PFSK-1 (cell line): ENCODE measurements at regions not wholly inside any gene's neighbourhood (a gene's known extent, or its start where the extent isn't known, plus 50 kb on each side); places are given as distances from the start of the nearest gene placed in this dataset.

Experiments used
- FOXP2 ChIP-seq: optimal IDR thresholded peaks from 2 replicates; pipeline ENCODE3; 2011; ENCODE audit warnings: borderline replicate concordance, control low read depth, inconsistent platforms; ENCODE audit not compliant: insufficient read depth; ENCODE audit errors: extremely low read length, extremely low read depth
- POLR2AphosphoS5 ChIP-seq: IDR thresholded peaks from 2 replicates; pipeline ENCODE4 v1.6.1; 2012; ENCODE audit warnings: low read depth, mild to moderate bottlenecking, control low read depth, low read length, moderate library complexity
- REST ChIP-seq, 2 experiments: IDR thresholded peaks; 2 replicates each; pipeline versions ENCODE4 v1.6.1 to v1.8.0; 2011 to 2012; ENCODE audit warnings: low read depth in 2 of 2, low read length in 2 of 2, control low read depth in 1 of 2, inconsistent platforms in 1 of 2, mild to moderate bottlenecking in 1 of 2, moderate library complexity in 1 of 2; ENCODE audit not compliant: insufficient read depth in 1 of 2
- SIN3A ChIP-seq: IDR thresholded peaks from 2 replicates; pipeline ENCODE4 v1.6.1; 2012; ENCODE audit warnings: mild to moderate bottlenecking, low read length, moderate library complexity, borderline replicate concordance; ENCODE audit not compliant: insufficient read depth
- TAF1 ChIP-seq: IDR thresholded peaks from 2 replicates; pipeline ENCODE4 v1.6.1; 2012; ENCODE audit warnings: low read length, control low read depth, borderline replicate concordance; ENCODE audit not compliant: insufficient read depth

DNA sequence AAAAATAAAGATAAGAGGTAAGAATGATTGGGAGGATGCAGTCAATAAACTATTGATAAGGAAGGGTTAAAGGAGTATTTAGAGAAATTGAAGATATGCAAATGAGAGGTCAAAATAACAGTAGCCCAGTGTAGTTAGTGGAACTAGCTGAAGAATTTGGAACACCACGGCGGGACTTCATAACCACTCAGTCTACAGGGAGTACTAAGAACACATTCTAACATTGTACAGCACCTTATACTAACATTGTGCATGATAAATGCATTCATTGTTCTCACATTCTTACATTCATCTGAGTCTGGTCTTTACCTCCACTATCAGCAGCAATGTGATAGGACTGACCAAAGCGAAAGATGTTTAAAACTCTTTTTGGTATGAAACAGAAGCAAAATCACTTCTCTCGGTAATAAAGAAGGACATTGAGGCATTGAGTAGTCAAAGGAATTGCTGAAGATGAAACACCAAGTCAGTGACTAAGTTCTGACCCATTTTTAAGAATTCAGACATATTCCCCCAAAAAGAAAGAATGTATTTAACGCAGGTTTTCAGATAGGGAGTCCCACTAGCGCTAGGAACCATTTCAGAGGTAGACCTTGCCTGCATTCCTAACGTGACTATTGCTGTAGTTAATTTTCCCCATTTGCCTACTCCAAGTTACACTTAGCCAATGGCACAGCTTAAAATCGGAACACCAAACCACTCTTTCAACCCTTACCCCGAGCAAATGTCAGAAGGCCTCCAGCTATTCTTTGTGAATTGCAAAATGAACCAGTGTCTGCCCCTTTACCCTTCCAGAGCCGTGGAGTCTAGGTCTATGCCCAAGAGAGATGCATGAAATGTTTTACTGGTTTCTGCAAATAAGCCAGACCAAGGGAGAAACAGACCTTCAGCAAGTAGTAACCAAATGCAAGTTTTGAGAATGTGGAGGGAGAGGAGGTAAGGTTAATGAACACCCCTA is 108.8 kb upstream of the IRF2BP2 start:
- no peak for TF ChIP-seq REST (IDR thresholded peaks at IDR 0.05; ENCODE audit: insufficient read depth in 1 of 2, low read depth in 2 of 2, low read length in 2 of 2)

DNA sequence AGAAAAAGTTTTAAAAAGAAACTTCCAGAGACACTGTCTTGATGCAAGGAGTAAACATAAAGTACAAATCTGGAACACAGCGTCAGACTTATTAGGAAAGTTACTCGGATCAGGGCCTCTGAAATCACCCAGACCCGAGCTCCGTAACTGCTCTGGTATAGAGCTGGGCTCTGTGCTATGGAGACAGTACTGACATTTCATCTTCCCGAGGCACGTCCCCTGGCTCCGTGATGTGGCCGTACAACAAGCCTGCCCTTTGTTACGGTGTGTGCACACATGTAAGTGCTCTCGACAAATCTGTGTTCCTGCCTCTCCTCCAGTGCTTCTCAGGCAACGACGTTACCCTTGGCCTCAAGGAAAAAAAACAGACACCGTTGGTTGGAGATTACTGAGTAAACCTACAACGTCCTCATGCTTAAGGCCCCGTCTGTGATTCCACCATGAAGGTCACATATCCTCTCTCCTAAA is 107.0 kb upstream of the IRF2BP2 start:
- TF ChIP-seq TAF1 (no peak), SIN3A (no peak), POLR2AphosphoS5 (no peak), FOXP2 (no peak), REST (IDR thresholded peaks at IDR 0.05; ENCODE audit: insufficient read depth in 1 of 2, low read depth in 2 of 2, low read length in 2 of 2) (no peak)

- TF ChIP-seq FOXP2 (no peak), REST (IDR thresholded peaks at IDR 0.05; ENCODE audit: insufficient read depth in 1 of 2, low read depth in 2 of 2, low read length in 2 of 2) (no peak), SIN3A (no peak), TAF1 (no peak), POLR2AphosphoS5 (no peak)
Measured at GRCh38 chr1:234715252-234716014, 105.5 kb upstream of the IRF2BP2 start.

DNA sequence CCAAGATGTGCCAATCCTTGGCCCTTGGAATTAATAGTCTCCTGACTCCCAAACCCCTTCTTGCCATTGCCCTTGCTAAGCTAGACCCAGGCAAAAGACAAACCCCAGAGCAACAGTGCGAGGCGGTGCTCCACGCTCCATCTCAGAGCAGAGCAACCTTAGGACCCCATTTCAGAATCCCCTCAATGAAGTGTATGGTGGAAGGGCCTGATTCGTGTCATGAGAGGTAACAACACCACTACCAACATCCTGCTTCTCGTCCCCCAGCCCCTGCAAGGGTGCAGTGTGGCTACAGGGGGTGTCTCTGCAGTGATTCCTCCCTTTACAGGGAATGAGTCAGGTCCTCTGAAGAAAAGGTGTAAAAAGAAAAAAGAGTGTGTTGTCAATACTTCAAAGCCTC is 103.9 kb upstream of the IRF2BP2 start:
- no peak for TF ChIP-seq SIN3A
- TF ChIP-seq FOXP2: no peak
- TF ChIP-seq REST (IDR thresholded peaks at IDR 0.05; ENCODE audit: insufficient read depth in 1 of 2, low read depth in 2 of 2, low read length in 2 of 2): no peak
- no peak for TF ChIP-seq TAF1
- no peak for TF ChIP-seq POLR2AphosphoS5
